ENCODE measurements at regions not wholly inside any gene's neighbourhood (a gene's known extent, or its start where the extent isn't known, plus 50 kb on each side); places are given as distances from the start of the nearest gene placed in this dataset.

DNA sequence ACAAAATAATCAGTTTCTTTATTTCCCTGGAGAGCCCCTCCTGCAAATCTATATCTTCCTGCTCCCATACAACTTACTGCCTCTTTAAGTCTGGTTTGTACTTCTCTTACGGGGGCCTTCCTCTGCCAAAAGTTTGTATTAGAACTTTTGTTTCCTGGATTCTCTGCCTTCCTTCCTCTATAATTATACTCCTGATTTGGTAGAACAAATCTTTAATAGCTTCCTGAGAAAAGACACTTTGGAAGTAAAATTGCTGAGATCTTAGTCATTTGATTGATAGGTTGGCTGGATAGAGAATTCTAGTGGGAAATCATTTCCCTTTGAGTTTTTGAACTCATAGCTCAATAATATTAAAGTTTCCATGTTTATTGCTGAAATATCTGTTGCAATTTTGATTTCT lies 499.2 kb downstream of the RAB38 start:
- no peak for ATAC-seq

DNA sequence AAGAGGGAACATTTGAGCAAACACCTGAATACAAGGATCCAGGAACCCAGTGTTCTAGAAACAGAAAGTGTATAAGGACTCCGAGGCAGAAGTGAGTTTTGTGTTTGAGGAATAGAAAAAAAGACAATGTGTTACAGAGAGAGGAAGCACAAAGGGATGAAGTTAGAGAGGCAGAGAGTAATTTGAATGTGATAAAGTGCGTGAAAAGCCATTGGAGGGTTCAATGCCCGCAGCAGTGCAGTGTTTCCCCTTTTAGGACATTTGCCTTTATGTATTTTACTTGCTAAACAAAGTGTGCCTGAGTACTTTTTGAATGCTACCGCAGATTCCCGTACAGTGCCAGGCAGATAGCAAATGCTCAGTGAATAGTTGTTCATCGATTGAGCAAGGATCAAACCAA lies 508.5 kb downstream of the RAB38 start:
- Histone ChIP-seq H3K4me3 (no peak overlapping the region), H3K4me1 (no peaks in the 10 kb centered on the region), H3K36me3 (ENCODE audit: insufficient read depth in 1 of 2, low read depth in 1 of 2) (no peaks in the 10 kb centered on the region), H3K27ac (no peak overlapping the region), H3K9me3 (no peaks in the 10 kb centered on the region), H3K27me3 (ENCODE audit: insufficient read depth in 3 of 3, low read length in 2 of 3) (no peaks in the 10 kb centered on the region)
- ATAC-seq (no peak), DNase-seq (no peak)
- WGBS, 3 donors, result 80 to 86% (median 86%) methylated on average over 6 of the region's 6 CpGs
- intact Hi-C loops (cut with DNase I), result no loop called here
- TF ChIP-seq CTCF (IDR thresholded peaks at IDR 0.05), result no peak

More for the DNA sequence above, 499.2 kb downstream of the RAB38 start:
- H3K9me3 ChIP-seq, result no peaks in the 10 kb centered on the region
- no peak overlapping the region for H3K4me3 ChIP-seq
- DNase-seq, result no peak
- WGBS, 3 donors, result 31 to 60% (median 42%) methylated on average over 1 of the region's 1 CpG
- no peak overlapping the region for H3K27ac ChIP-seq
- intact Hi-C loops (cut with DNase I), result no loop called here
- no peaks in the 10 kb centered on the region for H3K36me3 ChIP-seq (ENCODE audit: insufficient read depth in 1 of 2, low read depth in 1 of 2)
- no peak for TF ChIP-seq CTCF (IDR thresholded peaks at IDR 0.05)
- no peaks in the 10 kb centered on the region for H3K4me1 ChIP-seq
- no peaks in the 10 kb centered on the region for H3K27me3 ChIP-seq (ENCODE audit: insufficient read depth in 3 of 3, low read length in 2 of 3)

DNA sequence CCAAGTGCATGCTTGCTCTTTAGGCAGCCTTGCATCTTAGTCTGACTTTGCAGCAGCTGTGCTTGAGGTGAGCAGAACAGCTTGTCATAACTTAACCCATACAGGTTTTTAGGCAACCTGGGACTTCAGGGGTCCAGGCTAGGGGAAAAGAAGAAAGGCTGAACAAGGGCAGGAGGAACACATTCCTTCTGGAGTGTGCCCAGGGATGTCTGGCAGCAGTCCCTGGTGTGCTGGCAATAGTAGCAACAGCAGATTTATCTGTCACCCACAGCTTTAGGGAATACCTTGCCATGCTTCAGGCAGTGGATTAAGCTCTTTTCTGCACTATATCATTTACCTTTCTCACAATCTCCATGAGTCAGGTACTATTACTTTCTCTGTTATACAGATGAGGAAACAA lies 513.0 kb downstream of the RAB38 start:
- Histone ChIP-seq H3K36me3 (ENCODE audit: insufficient read depth in 1 of 2, low read depth in 1 of 2) (no peaks in the 10 kb centered on the region), H3K9me3 (no peaks in the 10 kb centered on the region), H3K4me3 (no peak overlapping the region), H3K27me3 (ENCODE audit: insufficient read depth in 3 of 3, low read length in 2 of 3) (no peaks in the 10 kb centered on the region), H3K27ac (no peak overlapping the region), H3K4me1 (no peaks in the 10 kb centered on the region)
- no peak for TF ChIP-seq CTCF (IDR thresholded peaks at IDR 0.05)
- intact Hi-C loops (cut with DNase I), result no loop called here
- no peak for ATAC-seq
- no peak for DNase-seq

DNA sequence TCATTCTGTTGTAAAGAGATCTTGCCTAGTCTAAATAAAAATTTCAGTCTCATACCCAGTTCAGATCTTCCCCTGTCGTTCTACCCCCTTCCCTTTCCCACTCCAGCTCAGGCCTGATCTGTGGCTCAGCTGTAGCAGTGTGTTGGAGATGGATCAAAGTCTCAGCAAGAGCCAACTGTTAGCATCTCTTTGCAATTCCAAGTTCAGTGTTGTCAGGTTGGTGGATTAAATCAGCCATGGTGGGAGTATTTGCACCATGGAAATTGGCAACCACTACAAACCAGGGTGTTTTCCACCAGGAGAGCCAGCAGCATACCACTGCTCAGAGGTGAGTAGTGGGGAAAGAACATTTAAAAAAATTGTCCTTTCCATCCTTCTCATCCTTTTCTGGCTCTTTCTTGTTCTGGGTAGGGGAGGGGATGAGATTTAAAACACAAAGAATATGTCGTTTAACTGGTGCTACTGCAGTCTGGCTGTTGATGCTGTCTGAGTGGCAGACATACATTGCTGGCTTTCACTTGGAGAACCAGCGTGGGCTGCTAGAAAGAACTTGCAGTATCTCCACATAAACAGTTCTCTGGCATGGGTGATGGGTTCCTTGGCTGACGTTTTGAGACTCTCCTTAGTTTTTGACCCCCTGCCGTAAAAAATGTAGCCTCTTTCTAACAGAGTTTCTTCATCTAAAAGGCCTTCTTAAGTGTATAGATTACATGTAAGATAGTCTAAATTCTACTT lies 514.1 kb downstream of the RAB38 start:
- DNase-seq, result no peak
- TF ChIP-seq CTCF (IDR thresholded peaks at IDR 0.05), result no peak
- Histone ChIP-seq H3K27me3 (ENCODE audit: insufficient read depth in 3 of 3, low read length in 2 of 3) (no peaks in the 10 kb centered on the region), H3K36me3 (ENCODE audit: insufficient read depth in 1 of 2, low read depth in 1 of 2) (no peaks in the 10 kb centered on the region), H3K4me3 (no peak overlapping the region), H3K9me3 (no peaks in the 10 kb centered on the region), H3K4me1 (no peaks in the 10 kb centered on the region), H3K27ac (no peak overlapping the region)
- intact Hi-C loops (cut with DNase I), result no loop called here
- ATAC-seq, result no peak
- 51 to 63% (median 61%) methylated on average over 5 of the region's 5 CpGs for WGBS, 3 donors

DNA sequence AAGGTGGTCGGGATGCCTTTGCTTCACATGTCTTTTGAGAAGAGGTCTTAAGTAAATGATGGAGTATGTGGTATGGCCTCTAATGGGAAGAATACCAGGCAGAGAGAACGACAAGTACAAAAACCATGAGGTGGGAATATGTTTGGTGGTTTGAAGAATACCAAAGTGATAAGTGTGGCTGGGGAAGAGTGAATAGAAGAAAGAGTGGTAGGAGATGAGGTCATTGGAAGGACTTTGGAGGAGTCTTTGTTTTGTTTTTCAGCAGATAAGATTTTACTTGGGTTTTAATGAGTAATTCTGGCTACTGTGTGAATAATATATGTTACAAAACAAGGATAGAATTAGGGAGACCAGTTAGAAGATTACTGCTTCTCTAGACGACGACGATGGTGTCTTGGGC lies 515.4 kb downstream of the RAB38 start:
- TF ChIP-seq CTCF (IDR thresholded peaks at IDR 0.05), result no peak
- no peak for ATAC-seq
- 78 to 83% (median 82%) methylated on average over 5 of the region's 5 CpGs for WGBS, 3 donors
- Histone ChIP-seq H3K4me3 (no peak overlapping the region), H3K36me3 (ENCODE audit: insufficient read depth in 1 of 2, low read depth in 1 of 2) (no peaks in the 10 kb centered on the region), H3K9me3 (no peaks in the 10 kb centered on the region), H3K27me3 (ENCODE audit: insufficient read depth in 3 of 3, low read length in 2 of 3) (no peaks in the 10 kb centered on the region), H3K4me1 (no peaks in the 10 kb centered on the region), H3K27ac (no peak overlapping the region)
- no peak for DNase-seq
- intact Hi-C loops (cut with DNase I), result no loop called here

Data from psoas muscle (tissue), 7 donors.